ENCODE measurements at regions not wholly inside any gene's neighbourhood (a gene's known extent, or its start where the extent isn't known, plus 50 kb on each side); places are given as distances from the start of the nearest gene placed in this dataset.

DNA sequence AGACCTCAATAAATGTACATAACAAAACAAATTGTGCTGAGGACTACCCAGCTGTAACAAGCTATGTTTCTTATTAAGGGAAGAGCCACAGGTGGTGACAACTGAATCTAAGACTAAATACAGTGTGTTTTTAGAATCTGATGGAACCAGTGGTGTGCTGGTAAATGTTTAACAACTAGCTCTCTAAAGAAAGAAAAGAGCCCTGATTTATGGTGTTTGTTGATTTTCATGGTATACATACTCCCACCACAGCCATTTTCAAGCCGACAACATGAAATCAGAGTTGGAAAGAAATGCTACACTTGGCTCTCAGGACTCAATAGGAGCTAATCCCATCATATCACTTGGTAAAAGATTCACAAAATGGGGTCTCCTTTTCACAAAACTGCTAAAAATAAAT lies 89.8 kb upstream of the FNDC3B start:
- WGBS: 91% methylated on average over 1 of the region's 1 CpG

DNA sequence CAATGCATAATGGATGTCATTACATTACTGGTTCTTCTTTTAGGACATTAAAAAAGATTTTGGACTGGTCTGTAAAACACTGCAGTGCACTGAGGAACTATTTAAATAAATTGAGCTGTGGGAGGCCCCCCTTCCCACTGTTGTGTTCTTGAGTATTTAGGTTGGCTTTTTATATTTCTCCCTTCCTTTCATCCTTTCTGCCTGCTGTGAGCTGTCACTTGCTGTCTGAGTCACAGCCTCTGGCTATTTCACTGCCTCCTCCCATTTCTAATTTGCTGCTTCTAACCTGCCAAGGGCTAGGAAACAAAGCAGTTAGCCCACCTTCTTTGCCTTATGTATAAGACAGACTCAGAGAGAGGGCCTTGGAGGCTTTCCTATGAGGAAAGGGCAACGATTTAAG lies 89.0 kb upstream of the FNDC3B start:
- no peak overlapping the region for H3K4me3 ChIP-seq
- intact Hi-C loops (cut with DNase I): no loop called here
- peaks cover 0 to 18% (median 11%) of the 10 kb centered on the region in 4 donors for H3K4me1 ChIP-seq
- TF ChIP-seq POLR2AphosphoS5 (IDR thresholded peaks at IDR 0.05) (no peak), EP300 (IDR thresholded peaks at IDR 0.05) (no peak), POLR2A (IDR thresholded peaks at IDR 0.05; ENCODE audit: low read depth) (no peak)
- TF ChIP-seq, protein P1, sequence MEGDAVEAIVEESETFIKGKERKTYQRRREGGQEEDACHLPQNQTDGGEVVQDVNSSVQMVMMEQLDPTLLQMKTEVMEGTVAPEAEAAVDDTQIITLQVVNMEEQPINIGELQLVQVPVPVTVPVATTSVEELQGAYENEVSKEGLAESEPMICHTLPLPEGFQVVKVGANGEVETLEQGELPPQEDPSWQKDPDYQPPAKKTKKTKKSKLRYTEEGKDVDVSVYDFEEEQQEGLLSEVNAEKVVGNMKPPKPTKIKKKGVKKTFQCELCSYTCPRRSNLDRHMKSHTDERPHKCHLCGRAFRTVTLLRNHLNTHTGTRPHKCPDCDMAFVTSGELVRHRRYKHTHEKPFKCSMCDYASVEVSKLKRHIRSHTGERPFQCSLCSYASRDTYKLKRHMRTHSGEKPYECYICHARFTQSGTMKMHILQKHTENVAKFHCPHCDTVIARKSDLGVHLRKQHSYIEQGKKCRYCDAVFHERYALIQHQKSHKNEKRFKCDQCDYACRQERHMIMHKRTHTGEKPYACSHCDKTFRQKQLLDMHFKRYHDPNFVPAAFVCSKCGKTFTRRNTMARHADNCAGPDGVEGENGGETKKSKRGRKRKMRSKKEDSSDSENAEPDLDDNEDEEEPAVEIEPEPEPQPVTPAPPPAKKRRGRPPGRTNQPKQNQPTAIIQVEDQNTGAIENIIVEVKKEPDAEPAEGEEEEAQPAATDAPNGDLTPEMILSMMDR (IDR thresholded peaks at IDR 0.05): no peak
- WGBS: 44% methylated on average over 1 of the region's 1 CpG
- H3K9me3 ChIP-seq: no peaks in the 10 kb centered on the region
- H3K27me3 ChIP-seq: no peaks in the 10 kb centered on the region
- DNase-seq (ENCODE audit: extremely low spot score): no peak
- H3K36me3 ChIP-seq: no peaks in the 10 kb centered on the region
- no peak overlapping the region for H3K27ac ChIP-seq (replicated peaks in 1 of 4)

More for the DNA sequence above, 89.8 kb upstream of the FNDC3B start:
- no peak overlapping the region for H3K4me3 ChIP-seq
- DNase-seq (ENCODE audit: extremely low spot score): no peak
- H3K27ac ChIP-seq (replicated peaks in 1 of 4): no peak overlapping the region
- no peaks in the 10 kb centered on the region for H3K36me3 ChIP-seq
- TF ChIP-seq POLR2A (IDR thresholded peaks at IDR 0.05; ENCODE audit: low read depth) (no peak), POLR2AphosphoS5 (IDR thresholded peaks at IDR 0.05) (no peak), EP300 (IDR thresholded peaks at IDR 0.05) (no peak)
- TF ChIP-seq, protein P1 (IDR thresholded peaks at IDR 0.05): no peak
- no peaks in the 10 kb centered on the region for H3K27me3 ChIP-seq
- peaks cover 0 to 10% (median 10%) of the 10 kb centered on the region in 4 donors for H3K4me1 ChIP-seq
- intact Hi-C loops (cut with DNase I): no loop called here
- no peaks in the 10 kb centered on the region for H3K9me3 ChIP-seq

DNA sequence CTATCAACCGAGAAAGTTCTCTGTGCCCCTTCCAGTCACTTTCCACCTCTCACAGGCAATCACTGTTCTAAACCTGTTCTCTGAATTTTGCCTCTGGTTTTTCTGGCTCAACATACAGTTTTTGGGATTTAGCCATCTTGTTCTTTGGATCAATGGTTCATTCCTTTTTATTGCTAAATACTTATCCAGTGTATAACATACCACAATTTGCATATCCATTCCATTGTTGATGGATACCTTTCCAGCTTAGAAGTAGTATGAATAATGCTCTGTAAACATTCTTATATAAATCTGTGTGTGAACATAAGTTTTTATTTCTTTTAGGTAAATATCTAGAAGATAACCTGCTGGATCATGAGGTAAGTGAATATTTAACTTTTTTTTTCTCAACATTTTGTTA lies 87.8 kb upstream of the FNDC3B start:
- intact Hi-C loops (cut with DNase I): no loop called here
- WGBS: 100% methylated on average over 1 of the region's 1 CpG

DNA sequence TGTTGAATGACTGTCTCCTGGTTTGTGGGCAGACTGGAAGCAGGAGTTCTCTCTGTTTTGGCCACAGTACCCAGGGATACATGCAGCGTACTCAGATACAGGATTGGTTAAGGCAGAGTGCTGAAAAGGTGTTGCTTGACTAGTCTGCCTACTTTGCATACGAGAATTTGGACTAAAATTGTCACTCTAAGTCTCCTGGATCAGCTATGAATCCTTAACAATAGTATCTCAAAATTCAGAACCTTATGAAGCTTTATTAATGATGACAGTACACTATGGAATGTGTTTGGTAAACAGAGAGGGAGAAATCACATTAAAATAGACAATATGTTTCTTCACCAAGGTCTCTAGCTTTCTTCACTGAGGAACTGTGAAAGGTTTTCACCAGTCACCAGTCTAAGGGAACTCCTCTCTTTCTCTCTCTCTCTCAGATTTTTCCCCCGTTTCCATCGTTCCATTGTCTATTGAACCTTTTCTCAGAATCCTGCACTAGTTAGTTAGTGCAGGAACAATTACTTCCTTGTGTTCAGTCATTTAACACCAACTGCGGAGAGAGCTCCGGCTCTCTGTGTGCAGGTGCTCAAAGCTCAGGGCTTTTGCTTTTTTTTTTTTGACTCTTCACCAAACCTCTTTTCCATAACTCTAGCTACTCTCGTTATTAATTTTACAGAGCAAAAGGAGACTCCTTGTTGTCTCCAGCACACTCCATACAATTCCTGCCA lies 85.9 kb upstream of the FNDC3B start:
- Histone ChIP-seq H3K4me3 (no peak overlapping the region), H3K9me3 (no peaks in the 10 kb centered on the region), H3K36me3 (no peaks in the 10 kb centered on the region), H3K27ac (replicated peaks in 1 of 4) (no peak overlapping the region), H3K4me1 (peaks cover 0 to 18% (median 11%) of the 10 kb centered on the region in 4 donors), H3K27me3 (no peaks in the 10 kb centered on the region)
- WGBS: 78% methylated on average over 7 of the region's 7 CpGs
- no peak for DNase-seq (ENCODE audit: extremely low spot score)
- intact Hi-C loops (cut with DNase I): no loop called here
- no peak for TF ChIP-seq EP300 (IDR thresholded peaks at IDR 0.05)
- no peak for TF ChIP-seq POLR2AphosphoS5 (IDR thresholded peaks at IDR 0.05)
- TF ChIP-seq, protein P1 (IDR thresholded peaks at IDR 0.05): no peak
- TF ChIP-seq POLR2A (IDR thresholded peaks at IDR 0.05; ENCODE audit: low read depth): no peak

More for the DNA sequence above, 87.8 kb upstream of the FNDC3B start:
- Histone ChIP-seq H3K36me3 (no peaks in the 10 kb centered on the region), H3K4me1 (peaks cover 0 to 18% (median 11%) of the 10 kb centered on the region in 4 donors), H3K9me3 (no peaks in the 10 kb centered on the region), H3K4me3 (no peak overlapping the region), H3K27ac (replicated peaks in 1 of 4) (no peak overlapping the region), H3K27me3 (no peaks in the 10 kb centered on the region)
- DNase-seq (ENCODE audit: extremely low spot score): no peak
- TF ChIP-seq POLR2A (IDR thresholded peaks at IDR 0.05; ENCODE audit: low read depth) (no peak), POLR2AphosphoS5 (IDR thresholded peaks at IDR 0.05) (no peak), EP300 (IDR thresholded peaks at IDR 0.05) (no peak)
- TF ChIP-seq, protein P1 (IDR thresholded peaks at IDR 0.05): no peak

Measured in esophagus muscularis mucosa (tissue), 4 donors.